GM23338 (cell line): ENCODE measurements at regions not wholly inside any gene's neighbourhood (a gene's known extent, or its start where the extent isn't known, plus 50 kb on each side); places are given as distances from the start of the nearest gene placed in this dataset.

Experiments used
- ATAC-seq: fragments of 200-7000 bp; cut with Tn5 transposase; 3 replicates; pipeline ENCODE4 v1.9.1; 2020
- DNase-seq: peaks from one replicate; pipeline ENCODE4 v3.0.0-alpha.2; 2015; ENCODE audit warnings: low spot score
- H2AFZ ChIP-seq: fragments of 200-600 bp; sonication (generic); 2 replicates; pipeline ENCODE4 v1.8.0; 2016; ENCODE audit warnings: antibody characterized with exemption, mild to moderate bottlenecking, moderate library complexity
- H3F3A ChIP-seq: fragments of 200-600 bp; sonication (generic); replicated peaks from 2 replicates; pipeline ENCODE4 v1.8.0; 2017; ENCODE audit warnings: antibody characterized with exemption, mixed run types, low read depth
- H3K27ac ChIP-seq: fragments of 200-600 bp; sonication (generic); 2 replicates; pipeline ENCODE4 v1.6.1; 2016; ENCODE audit warnings: low read depth
- H3K27me3 ChIP-seq: fragments of 200-600 bp; sonication (generic); 2 replicates; pipeline ENCODE4 v1.8.0; 2016; ENCODE audit warnings: mild to moderate bottlenecking, mixed run types, moderate library complexity; ENCODE audit not compliant: insufficient read depth
- H3K36me3 ChIP-seq: fragments of 200-600 bp; sonication (generic); 2 replicates; pipeline ENCODE4 v1.8.0; 2016; ENCODE audit warnings: mild to moderate bottlenecking; ENCODE audit not compliant: insufficient read depth
- H3K4me1 ChIP-seq: fragments of 200-600 bp; sonication (generic); 2 replicates; pipeline ENCODE4 v1.8.0; 2016; ENCODE audit warnings: mild to moderate bottlenecking, moderate library complexity; ENCODE audit not compliant: insufficient read depth
- H3K4me2 ChIP-seq: fragments of 200-600 bp; sonication (generic); 2 replicates; pipeline ENCODE4 v1.7.1; 2017; ENCODE audit warnings: mixed run types
- H3K4me3 ChIP-seq: fragments of 200-600 bp; sonication (generic); 2 replicates; pipeline ENCODE4 v1.6.1; 2016; ENCODE audit warnings: mixed run types
- H3K79me2 ChIP-seq: fragments of 200-600 bp; sonication (generic); replicated peaks from 2 replicates; pipeline ENCODE4 v1.8.0; 2017; ENCODE audit warnings: mild to moderate bottlenecking; ENCODE audit not compliant: insufficient read depth
- H3K9me2 ChIP-seq: fragments of 200-600 bp; sonication (generic); 2 replicates; pipeline ENCODE4 v1.8.0; 2017; ENCODE audit not compliant: insufficient read depth
- H4K20me1 ChIP-seq: fragments of 200-600 bp; sonication (generic); replicated peaks from 2 replicates; pipeline ENCODE4 v1.8.0; 2017; ENCODE audit warnings: mild to moderate bottlenecking; ENCODE audit not compliant: insufficient read depth
- H3K27ac Mint-ChIP-seq: 2 replicates; pipeline ENCODE4 v1.8.0; 2020; ENCODE audit warnings: inconsistent platforms, mild to moderate bottlenecking, moderate library complexity, mixed read lengths
- H3K27me3 Mint-ChIP-seq: 3 replicates; pipeline ENCODE4 v1.8.0; 2022; ENCODE audit warnings: low read depth, mild to moderate bottlenecking, moderate library complexity, mixed read lengths, inconsistent platforms; ENCODE audit not compliant: insufficient read depth, poor library complexity
- H3K36me3 Mint-ChIP-seq: 3 replicates; pipeline ENCODE4 v1.8.0; 2021; ENCODE audit warnings: low read depth, mild to moderate bottlenecking, inconsistent platforms, moderate library complexity, mixed read lengths
- H3K4me1 Mint-ChIP-seq: 3 replicates; pipeline ENCODE4 v1.8.0; 2020; ENCODE audit warnings: mild to moderate bottlenecking, inconsistent platforms, mixed read lengths
- H3K4me3 Mint-ChIP-seq: 3 replicates; pipeline ENCODE4 v1.8.0; 2021; ENCODE audit warnings: moderate library complexity, mild to moderate bottlenecking, inconsistent platforms, mixed read lengths
- H3K9me3 Mint-ChIP-seq: 3 replicates; pipeline ENCODE4 v1.8.0; 2020; ENCODE audit warnings: moderate library complexity, mild to moderate bottlenecking, inconsistent platforms, mixed read lengths
- CREB1 ChIP-seq: fragments of 250-450 bp; sonication (Bioruptor Pico); IDR thresholded peaks from 2 replicates; pipeline ENCODE4 v1.5.0; 2020; ENCODE audit warnings: low read depth, mild to moderate bottlenecking, moderate library complexity
- EZH2 ChIP-seq: fragments of 200-600 bp; sonication (generic); IDR thresholded peaks from one replicate; pipeline ENCODE4 v1.8.0; 2017; ENCODE audit warnings: antibody characterized with exemption, mild to moderate bottlenecking, low read depth; ENCODE audit not compliant: unreplicated experiment
- EZH2phosphoT487 ChIP-seq: fragments of 200-600 bp; sonication (generic); IDR thresholded peaks from one replicate; pipeline ENCODE4 v1.8.1; 2018; ENCODE audit warnings: antibody characterized with exemption; ENCODE audit not compliant: unreplicated experiment
- JUNB ChIP-seq: IDR thresholded peaks from one replicate; pipeline ENCODE4 v1.6.1; 2016; ENCODE audit warnings: antibody characterized with exemption; ENCODE audit not compliant: unreplicated experiment
- NANOG ChIP-seq: IDR thresholded peaks from 2 replicates; pipeline ENCODE4 v1.6.1; 2016; ENCODE audit warnings: antibody characterized with exemption, borderline replicate concordance
- POLR2AphosphoS5 ChIP-seq: IDR thresholded peaks from 2 replicates; pipeline ENCODE4 v1.6.1; 2016; ENCODE audit warnings: antibody characterized with exemption, low read depth
- STAT1 ChIP-seq: IDR thresholded peaks from one replicate; pipeline ENCODE4 v1.6.1; 2016; ENCODE audit warnings: antibody characterized with exemption; ENCODE audit not compliant: unreplicated experiment
- ZNF114 ChIP-seq: fragments of 250-450 bp; sonication (Bioruptor Pico); IDR thresholded peaks from 2 replicates; pipeline ENCODE4 v1.5.0; 2020; ENCODE audit warnings: mild to moderate bottlenecking, moderate library complexity
- ZNF331 ChIP-seq: fragments of 250-450 bp; sonication (Bioruptor Pico); IDR thresholded peaks from 2 replicates; pipeline ENCODE4 v1.5.0; 2020; ENCODE audit warnings: low read depth, mild to moderate bottlenecking, moderate library complexity
- ZNF462 ChIP-seq: fragments of 250-450 bp; sonication (Bioruptor Pico); IDR thresholded peaks from 2 replicates; pipeline ENCODE4 v1.5.0; 2020; ENCODE audit warnings: mild to moderate bottlenecking, moderate library complexity
- TF ChIP-seq, protein P1 (sequence below): IDR thresholded peaks from one replicate; pipeline ENCODE4 v1.6.1; 2018; ENCODE audit warnings: antibody characterized with exemption; ENCODE audit not compliant: unreplicated experiment
- TF ChIP-seq, protein P2 (sequence below): IDR thresholded peaks from 2 replicates; pipeline ENCODE4 v1.6.1; 2016; ENCODE audit warnings: antibody characterized with exemption
- TF ChIP-seq, protein P3 (sequence below), 2 experiments: fragments of 200-600 bp in 1 of 2; sonication (generic) in 1 of 2; conservative IDR thresholded peaks; 2 replicates each; pipeline versions ENCODE4 v1.5.1 to v1.6.1; 2016 to 2017; ENCODE audit warnings: antibody characterized with exemption in 2 of 2, low read depth in 2 of 2, mild to moderate bottlenecking in 2 of 2, moderate library complexity in 1 of 2

DNA sequence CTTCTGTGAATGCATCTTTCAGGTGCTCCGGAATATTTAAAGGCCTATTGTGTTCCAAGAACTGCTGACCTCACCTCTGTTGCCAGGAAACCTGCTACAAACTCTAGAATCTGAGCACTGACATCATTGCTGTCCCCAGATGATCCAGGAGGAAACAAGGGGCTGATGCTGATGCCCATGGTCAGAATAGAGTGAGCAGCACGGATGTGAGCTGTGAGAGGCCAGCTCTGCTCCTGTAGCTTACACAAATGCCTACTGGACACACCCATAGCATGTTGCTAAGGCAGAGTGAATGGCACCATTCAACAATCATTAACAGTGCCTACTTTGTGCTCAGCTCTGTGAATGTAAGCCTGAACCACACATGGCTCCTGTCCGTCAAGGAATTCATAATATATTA, 276.7 kb upstream of the API5 start:
- Histone ChIP-seq H3K4me1 (no peaks in the 10 kb centered on the region), H3K36me3 (no peaks in the 10 kb centered on the region), H4K20me1 (no peaks in the 10 kb centered on the region), H3K27ac (no peak overlapping the region), H3K27me3 (no peaks in the 10 kb centered on the region), H3K4me3 (no peak overlapping the region), H3K4me2 (no peak overlapping the region), H3F3A (no peaks in the 10 kb centered on the region), H3K79me2 (no peaks in the 10 kb centered on the region), H2AFZ (no peak overlapping the region), H3K9me2 (no peaks in the 10 kb centered on the region)
- H3K4me1 Mint-ChIP-seq: no peaks in the 10 kb centered on the region
- H3K36me3 Mint-ChIP-seq: peaks cover 12% of the 10 kb centered on the region
- TF ChIP-seq JUNB (no peak), NANOG (no peak), ZNF331 (CRISPR knock-in tag) (no peak), CREB1 (CRISPR knock-in tag) (no peak), ZNF114 (CRISPR knock-in tag) (no peak), STAT1 (no peak), EZH2 (no peak), ZNF462 (CRISPR knock-in tag) (no peak), EZH2phosphoT487 (no peak), POLR2AphosphoS5 (no peak)
- TF ChIP-seq, protein P1, sequence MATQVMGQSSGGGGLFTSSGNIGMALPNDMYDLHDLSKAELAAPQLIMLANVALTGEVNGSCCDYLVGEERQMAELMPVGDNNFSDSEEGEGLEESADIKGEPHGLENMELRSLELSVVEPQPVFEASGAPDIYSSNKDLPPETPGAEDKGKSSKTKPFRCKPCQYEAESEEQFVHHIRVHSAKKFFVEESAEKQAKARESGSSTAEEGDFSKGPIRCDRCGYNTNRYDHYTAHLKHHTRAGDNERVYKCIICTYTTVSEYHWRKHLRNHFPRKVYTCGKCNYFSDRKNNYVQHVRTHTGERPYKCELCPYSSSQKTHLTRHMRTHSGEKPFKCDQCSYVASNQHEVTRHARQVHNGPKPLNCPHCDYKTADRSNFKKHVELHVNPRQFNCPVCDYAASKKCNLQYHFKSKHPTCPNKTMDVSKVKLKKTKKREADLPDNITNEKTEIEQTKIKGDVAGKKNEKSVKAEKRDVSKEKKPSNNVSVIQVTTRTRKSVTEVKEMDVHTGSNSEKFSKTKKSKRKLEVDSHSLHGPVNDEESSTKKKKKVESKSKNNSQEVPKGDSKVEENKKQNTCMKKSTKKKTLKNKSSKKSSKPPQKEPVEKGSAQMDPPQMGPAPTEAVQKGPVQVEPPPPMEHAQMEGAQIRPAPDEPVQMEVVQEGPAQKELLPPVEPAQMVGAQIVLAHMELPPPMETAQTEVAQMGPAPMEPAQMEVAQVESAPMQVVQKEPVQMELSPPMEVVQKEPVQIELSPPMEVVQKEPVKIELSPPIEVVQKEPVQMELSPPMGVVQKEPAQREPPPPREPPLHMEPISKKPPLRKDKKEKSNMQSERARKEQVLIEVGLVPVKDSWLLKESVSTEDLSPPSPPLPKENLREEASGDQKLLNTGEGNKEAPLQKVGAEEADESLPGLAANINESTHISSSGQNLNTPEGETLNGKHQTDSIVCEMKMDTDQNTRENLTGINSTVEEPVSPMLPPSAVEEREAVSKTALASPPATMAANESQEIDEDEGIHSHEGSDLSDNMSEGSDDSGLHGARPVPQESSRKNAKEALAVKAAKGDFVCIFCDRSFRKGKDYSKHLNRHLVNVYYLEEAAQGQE: no peak
- TF ChIP-seq, protein P2, sequence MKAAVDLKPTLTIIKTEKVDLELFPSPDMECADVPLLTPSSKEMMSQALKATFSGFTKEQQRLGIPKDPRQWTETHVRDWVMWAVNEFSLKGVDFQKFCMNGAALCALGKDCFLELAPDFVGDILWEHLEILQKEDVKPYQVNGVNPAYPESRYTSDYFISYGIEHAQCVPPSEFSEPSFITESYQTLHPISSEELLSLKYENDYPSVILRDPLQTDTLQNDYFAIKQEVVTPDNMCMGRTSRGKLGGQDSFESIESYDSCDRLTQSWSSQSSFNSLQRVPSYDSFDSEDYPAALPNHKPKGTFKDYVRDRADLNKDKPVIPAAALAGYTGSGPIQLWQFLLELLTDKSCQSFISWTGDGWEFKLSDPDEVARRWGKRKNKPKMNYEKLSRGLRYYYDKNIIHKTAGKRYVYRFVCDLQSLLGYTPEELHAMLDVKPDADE: no peak
- TF ChIP-seq, protein P3, sequence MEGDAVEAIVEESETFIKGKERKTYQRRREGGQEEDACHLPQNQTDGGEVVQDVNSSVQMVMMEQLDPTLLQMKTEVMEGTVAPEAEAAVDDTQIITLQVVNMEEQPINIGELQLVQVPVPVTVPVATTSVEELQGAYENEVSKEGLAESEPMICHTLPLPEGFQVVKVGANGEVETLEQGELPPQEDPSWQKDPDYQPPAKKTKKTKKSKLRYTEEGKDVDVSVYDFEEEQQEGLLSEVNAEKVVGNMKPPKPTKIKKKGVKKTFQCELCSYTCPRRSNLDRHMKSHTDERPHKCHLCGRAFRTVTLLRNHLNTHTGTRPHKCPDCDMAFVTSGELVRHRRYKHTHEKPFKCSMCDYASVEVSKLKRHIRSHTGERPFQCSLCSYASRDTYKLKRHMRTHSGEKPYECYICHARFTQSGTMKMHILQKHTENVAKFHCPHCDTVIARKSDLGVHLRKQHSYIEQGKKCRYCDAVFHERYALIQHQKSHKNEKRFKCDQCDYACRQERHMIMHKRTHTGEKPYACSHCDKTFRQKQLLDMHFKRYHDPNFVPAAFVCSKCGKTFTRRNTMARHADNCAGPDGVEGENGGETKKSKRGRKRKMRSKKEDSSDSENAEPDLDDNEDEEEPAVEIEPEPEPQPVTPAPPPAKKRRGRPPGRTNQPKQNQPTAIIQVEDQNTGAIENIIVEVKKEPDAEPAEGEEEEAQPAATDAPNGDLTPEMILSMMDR (conservative IDR thresholded peaks at IDR 0.05; ENCODE audit: low read depth in 2 of 2): no peak
- DNase-seq: no peak
- H3K9me3 Mint-ChIP-seq: peaks cover 89% of the 10 kb centered on the region
- no peak overlapping the region for H3K4me3 Mint-ChIP-seq
- ATAC-seq: no peak
- no peak overlapping the region for H3K27ac Mint-ChIP-seq
- no peaks in the 10 kb centered on the region for H3K27me3 Mint-ChIP-seq
